ENCODE measurements at regions not wholly inside any gene's neighbourhood (a gene's known extent, or its start where the extent isn't known, plus 50 kb on each side); places are given as distances from the start of the nearest gene placed in this dataset.
A peak's percentile ranks its signal among the peaks of the same experiment; 100 is the strongest.

- H3K9me3 ChIP-seq = no peaks in the 10 kb centered on the region
- DNase-seq = no peak
- WGBS, 2 donors = 12 to 22% methylated on average over 24 of the region's 24 CpGs
- no peak overlapping the region for H3K4me3 ChIP-seq
- intact Hi-C loops (cut with DNase I) = loop anchor here (5.0 kb wide), 1 partner anchor 1812 kb away; no protein-coding TSS in a partner anchor
- H3K4me1 ChIP-seq = peaks cover 0 to 38% (median 29%) of the 10 kb centered on the region in 4 donors
- no peaks in the 10 kb centered on the region for H3K36me3 ChIP-seq
- TF ChIP-seq POLR2AphosphoS5 (IDR thresholded peaks at IDR 0.05) (no peak), POLR2A (IDR thresholded peaks at IDR 0.05) (no peak), EP300 (IDR thresholded peaks at IDR 0.05) (no peak), CTCF (IDR thresholded peaks at IDR 0.05) (no peak)
- H3K27me3 ChIP-seq = peaks cover 18 to 79% (median 46%) of the 10 kb centered on the region in 3 donors
- no peak overlapping the region for H3K27ac ChIP-seq
Measured at GRCh38 chr1:98049370-98050135, 128.7 kb upstream of the DPYD start.

DNA sequence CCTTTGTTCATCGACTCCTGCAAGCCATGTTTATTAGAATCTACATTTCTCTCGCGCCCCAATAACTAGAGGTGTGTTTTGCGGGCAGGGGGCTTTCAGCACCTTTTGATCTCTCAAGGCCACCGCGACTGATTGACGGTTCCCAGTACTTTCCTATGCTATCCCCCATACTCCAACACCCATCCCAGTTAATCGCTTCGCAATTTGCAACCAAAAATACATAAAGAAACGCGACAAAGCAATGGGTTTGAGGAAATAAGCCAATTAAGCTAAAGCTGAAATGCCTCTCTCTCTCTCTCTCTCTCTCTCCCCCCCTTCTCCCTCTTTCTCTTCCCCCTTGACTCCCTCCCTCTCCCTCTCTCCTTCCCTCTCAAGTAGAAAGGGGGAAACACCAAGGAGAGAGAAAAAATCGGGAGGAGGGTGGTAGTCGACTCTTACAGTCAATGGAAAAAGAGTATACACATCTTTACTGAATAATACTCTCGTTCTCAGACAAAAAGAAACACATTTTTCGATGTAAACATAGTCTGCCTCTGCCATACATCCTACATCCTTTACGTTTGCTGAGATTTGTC is 128.0 kb upstream of the DPYD start:
- TF ChIP-seq POLR2AphosphoS5 (IDR thresholded peaks at IDR 0.05) (no peak), CTCF (IDR thresholded peaks at IDR 0.05) (no peak), EP300 (IDR thresholded peaks at IDR 0.05) (no peak), POLR2A (IDR thresholded peaks at IDR 0.05) (no peak)
- no peak for DNase-seq
- Histone ChIP-seq H3K9me3 (no peaks in the 10 kb centered on the region), H3K36me3 (no peaks in the 10 kb centered on the region), H3K27me3 (peaks cover 22 to 85% (median 49%) of the 10 kb centered on the region in 3 donors), H3K27ac (no peak overlapping the region), H3K4me1 (peaks cover 0 to 36% (median 28%) of the 10 kb centered on the region in 4 donors), H3K4me3 (no peak overlapping the region)
- WGBS, 2 donors = 6 to 11% methylated on average over 16 of the region's 16 CpGs
- intact Hi-C loops (cut with DNase I) = no loop called here

DNA sequence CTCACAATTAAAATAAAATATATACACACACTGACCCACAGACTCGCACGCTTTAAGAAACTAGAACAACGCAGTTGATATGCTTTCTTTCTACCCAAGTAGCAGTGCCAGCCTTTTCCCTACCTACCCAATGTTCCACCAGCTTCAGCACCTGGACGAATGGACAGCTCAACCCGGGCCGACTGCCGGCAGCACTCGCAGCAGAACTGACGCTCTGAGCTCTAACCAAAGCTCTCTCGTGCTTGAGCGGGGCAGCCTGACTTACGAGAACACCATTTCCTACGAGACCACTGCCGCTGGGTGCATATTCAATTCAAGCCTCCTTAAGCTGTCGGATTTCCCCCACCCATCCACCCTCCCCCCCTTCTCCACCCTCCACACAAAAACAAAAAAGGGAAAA is 127.4 kb upstream of the DPYD start:
- intact Hi-C loops (cut with DNase I) = no loop called here
- peak overlapping the region in 1 of 4 donors; percentile 19 for H3K4me3 ChIP-seq

DNA sequence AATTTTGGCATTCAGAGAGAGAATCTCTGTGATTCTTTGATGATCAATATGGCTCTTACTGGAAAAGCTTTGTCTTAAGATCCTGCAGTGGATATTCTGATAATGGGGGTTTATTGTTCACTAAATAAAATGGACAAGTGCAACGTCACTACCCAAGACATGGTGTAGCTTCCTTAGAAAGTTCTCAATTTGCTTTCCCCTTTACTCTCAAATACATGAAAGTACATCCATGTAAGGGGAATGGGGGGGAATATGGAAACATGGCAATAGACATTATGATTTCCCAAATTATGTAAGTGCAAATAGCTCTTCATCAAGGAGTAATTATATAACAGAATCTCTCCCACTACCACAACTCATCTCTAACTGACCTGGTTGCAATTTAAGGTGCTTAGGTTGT is 126.3 kb upstream of the DPYD start:
- Histone ChIP-seq H3K36me3 (no peaks in the 10 kb centered on the region), H3K27ac (no peak overlapping the region), H3K4me3 (no peak overlapping the region), H3K27me3 (peaks cover 22 to 74% (median 49%) of the 10 kb centered on the region in 3 donors), H3K4me1 (peaks cover 0 to 29% (median 23%) of the 10 kb centered on the region in 4 donors), H3K9me3 (no peaks in the 10 kb centered on the region)
- intact Hi-C loops (cut with DNase I) = no loop called here
- no peak for DNase-seq
- no peak for TF ChIP-seq POLR2AphosphoS5 (IDR thresholded peaks at IDR 0.05)
- TF ChIP-seq CTCF (IDR thresholded peaks at IDR 0.05) = no peak
- no peak for TF ChIP-seq POLR2A (IDR thresholded peaks at IDR 0.05)
- no peak for TF ChIP-seq EP300 (IDR thresholded peaks at IDR 0.05)
- 37 to 56% methylated on average over 1 of the region's 1 CpG for WGBS, 2 donors

More for the DNA sequence above, 127.4 kb upstream of the DPYD start:
- DNase-seq = peak; percentile 86
- WGBS, 2 donors = 1 to 2% methylated on average over 15 of the region's 15 CpGs
- TF ChIP-seq CTCF (IDR thresholded peaks at IDR 0.05) (peak in 1 of 4 experiments; percentile 21), EP300 (IDR thresholded peaks at IDR 0.05) (no peak), POLR2AphosphoS5 (IDR thresholded peaks at IDR 0.05) (peak in 1 of 4 donors; percentile 8), POLR2A (IDR thresholded peaks at IDR 0.05) (no peak)
- peaks cover 22 to 83% (median 49%) of the 10 kb centered on the region in 3 donors for H3K27me3 ChIP-seq
- H3K27ac ChIP-seq = no peak overlapping the region
- peaks cover 0 to 30% (median 23%) of the 10 kb centered on the region in 4 donors for H3K4me1 ChIP-seq
- no peaks in the 10 kb centered on the region for H3K9me3 ChIP-seq
- H3K36me3 ChIP-seq = no peaks in the 10 kb centered on the region
